Hepatocyte (in vitro differentiated cells): ENCODE measurements at regions not wholly inside any gene's neighbourhood (a gene's known extent, or its start where the extent isn't known, plus 50 kb on each side); places are given as distances from the start of the nearest gene placed in this dataset.

Experiments
- EZH2 ChIP-seq: fragments of 200-600 bp; sonication (generic); IDR thresholded peaks from 2 replicates; pipeline ENCODE4 v1.6.1; 2016; ENCODE audit warnings: antibody characterized with exemption, mild to moderate bottlenecking, borderline replicate concordance
- TF ChIP-seq, protein P1 (sequence below): fragments of 200-600 bp; sonication (generic); IDR thresholded peaks from 2 replicates; pipeline ENCODE4 v1.5.1; 2016; ENCODE audit warnings: antibody characterized with exemption, mild to moderate bottlenecking; ENCODE audit not compliant: poor library complexity

DNA sequence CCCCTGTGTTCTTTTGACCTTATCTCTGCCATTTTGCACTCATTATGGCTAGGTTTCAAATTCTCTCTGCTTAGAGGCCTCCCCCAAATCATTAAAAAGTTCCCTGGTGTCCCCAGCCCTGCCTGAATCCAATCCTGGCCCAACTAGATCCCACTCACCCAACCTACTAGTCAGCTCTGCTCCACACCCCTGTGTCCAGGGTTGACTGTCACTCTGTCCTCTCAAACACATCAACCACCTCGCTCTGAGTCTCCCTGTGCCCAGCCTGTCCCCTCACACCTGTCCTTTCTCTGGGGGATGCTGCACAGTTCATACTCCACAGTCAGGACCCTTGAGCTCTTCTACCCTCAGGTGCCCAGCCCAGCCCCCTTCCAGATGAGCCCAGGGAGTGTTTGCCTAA, 154.2 kb upstream of the SV2C start:
- TF ChIP-seq EZH2, result no peak
- TF ChIP-seq, protein P1, sequence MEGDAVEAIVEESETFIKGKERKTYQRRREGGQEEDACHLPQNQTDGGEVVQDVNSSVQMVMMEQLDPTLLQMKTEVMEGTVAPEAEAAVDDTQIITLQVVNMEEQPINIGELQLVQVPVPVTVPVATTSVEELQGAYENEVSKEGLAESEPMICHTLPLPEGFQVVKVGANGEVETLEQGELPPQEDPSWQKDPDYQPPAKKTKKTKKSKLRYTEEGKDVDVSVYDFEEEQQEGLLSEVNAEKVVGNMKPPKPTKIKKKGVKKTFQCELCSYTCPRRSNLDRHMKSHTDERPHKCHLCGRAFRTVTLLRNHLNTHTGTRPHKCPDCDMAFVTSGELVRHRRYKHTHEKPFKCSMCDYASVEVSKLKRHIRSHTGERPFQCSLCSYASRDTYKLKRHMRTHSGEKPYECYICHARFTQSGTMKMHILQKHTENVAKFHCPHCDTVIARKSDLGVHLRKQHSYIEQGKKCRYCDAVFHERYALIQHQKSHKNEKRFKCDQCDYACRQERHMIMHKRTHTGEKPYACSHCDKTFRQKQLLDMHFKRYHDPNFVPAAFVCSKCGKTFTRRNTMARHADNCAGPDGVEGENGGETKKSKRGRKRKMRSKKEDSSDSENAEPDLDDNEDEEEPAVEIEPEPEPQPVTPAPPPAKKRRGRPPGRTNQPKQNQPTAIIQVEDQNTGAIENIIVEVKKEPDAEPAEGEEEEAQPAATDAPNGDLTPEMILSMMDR, result no peak
